ENCODE measurements at regions not wholly inside any gene's neighbourhood (a gene's known extent, or its start where the extent isn't known, plus 50 kb on each side); places are given as distances from the start of the nearest gene placed in this dataset.

DNA sequence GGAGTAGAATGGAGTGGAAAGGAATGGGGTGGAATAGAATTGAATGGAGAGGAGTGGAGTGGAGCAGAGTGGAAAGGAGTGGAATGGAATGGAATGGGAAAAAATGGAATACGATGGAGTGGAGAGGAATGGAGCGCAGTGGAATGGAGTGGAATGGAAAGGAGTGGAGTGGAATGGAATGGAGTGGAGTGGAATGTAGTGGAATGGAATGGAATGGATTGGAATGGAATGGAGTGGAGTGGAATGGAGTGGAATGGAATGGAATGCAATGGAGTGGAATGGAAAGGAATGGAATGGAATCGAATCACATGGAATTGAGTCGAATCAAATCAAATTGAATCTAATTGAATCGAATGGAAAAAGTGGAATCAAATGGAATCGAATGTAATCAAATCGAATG lies 1016.1 kb downstream of the CDY1 start:
- TF ChIP-seq MTF1 (CRISPR knock-in tag; IDR thresholded peaks at IDR 0.05) (no peak), TCF7L2 (IDR thresholded peaks at IDR 0.05; ENCODE audit: low read depth, low read length) (no peak), CHD4 (IDR thresholded peaks at IDR 0.05; ENCODE audit: borderline replicate concordance, low read length) (no peak)

Data from HepG2 (cell line).